OCI-LY1 (cell line): ENCODE measurements at regions not wholly inside any gene's neighbourhood (a gene's known extent, or its start where the extent isn't known, plus 50 kb on each side); places are given as distances from the start of the nearest gene placed in this dataset.

Source experiments
- EZH2 ChIP-seq: fragments of 200-600 bp; sonication (generic), shearing (Covaris generic); IDR thresholded peaks from 2 replicates; pipeline ENCODE4 v1.8.0; 2017; ENCODE audit warnings: borderline replicate concordance, mixed run types, mild to moderate bottlenecking, antibody characterized with exemption, low read length, moderate library complexity, mixed read lengths
- TF ChIP-seq, protein P1 (sequence below): fragments of 200-600 bp; sonication (generic), shearing (Covaris generic); IDR thresholded peaks from 2 replicates; pipeline ENCODE4 v1.5.1; 2017; ENCODE audit warnings: mild to moderate bottlenecking, antibody characterized with exemption, low read length, moderate library complexity, mixed read lengths

DNA sequence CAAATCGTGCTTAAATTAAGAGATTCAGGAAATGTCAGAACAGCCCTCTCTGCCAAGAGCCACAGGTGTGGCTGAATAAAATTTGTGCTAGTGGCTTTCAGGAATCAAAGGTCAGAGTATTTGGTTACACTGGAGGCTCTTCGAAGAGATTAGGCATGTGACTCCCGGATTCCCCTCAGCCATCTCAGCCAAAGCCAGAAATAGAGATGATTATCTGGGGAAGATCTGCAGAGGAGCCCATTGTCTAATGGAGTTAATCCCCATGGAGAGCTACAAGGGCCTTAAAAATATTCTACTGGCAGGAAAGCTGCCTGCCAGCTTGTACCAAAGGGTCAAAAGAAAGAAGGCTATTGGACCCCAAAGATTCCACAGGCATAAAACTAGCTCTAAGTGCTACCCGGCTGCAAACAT, 1259.5 kb downstream of the TBC1D22A start:
- TF ChIP-seq, protein P1, sequence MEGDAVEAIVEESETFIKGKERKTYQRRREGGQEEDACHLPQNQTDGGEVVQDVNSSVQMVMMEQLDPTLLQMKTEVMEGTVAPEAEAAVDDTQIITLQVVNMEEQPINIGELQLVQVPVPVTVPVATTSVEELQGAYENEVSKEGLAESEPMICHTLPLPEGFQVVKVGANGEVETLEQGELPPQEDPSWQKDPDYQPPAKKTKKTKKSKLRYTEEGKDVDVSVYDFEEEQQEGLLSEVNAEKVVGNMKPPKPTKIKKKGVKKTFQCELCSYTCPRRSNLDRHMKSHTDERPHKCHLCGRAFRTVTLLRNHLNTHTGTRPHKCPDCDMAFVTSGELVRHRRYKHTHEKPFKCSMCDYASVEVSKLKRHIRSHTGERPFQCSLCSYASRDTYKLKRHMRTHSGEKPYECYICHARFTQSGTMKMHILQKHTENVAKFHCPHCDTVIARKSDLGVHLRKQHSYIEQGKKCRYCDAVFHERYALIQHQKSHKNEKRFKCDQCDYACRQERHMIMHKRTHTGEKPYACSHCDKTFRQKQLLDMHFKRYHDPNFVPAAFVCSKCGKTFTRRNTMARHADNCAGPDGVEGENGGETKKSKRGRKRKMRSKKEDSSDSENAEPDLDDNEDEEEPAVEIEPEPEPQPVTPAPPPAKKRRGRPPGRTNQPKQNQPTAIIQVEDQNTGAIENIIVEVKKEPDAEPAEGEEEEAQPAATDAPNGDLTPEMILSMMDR = no peak
- no peak for TF ChIP-seq EZH2
